HG03103 (cell line): ENCODE measurements at regions not wholly inside any gene's neighbourhood (a gene's known extent, or its start where the extent isn't known, plus 50 kb on each side); places are given as distances from the start of the nearest gene placed in this dataset.
A peak's percentile ranks its signal among the peaks of the same experiment; 100 is the strongest.

ENCODE experiments used
- ATAC-seq: cut with Tn5 transposase; IDR thresholded peaks from one replicate; pipeline ENCODE4 v1.9.1; 2021; ENCODE audit warnings: low read depth; ENCODE audit not compliant: unreplicated experiment

DNA sequence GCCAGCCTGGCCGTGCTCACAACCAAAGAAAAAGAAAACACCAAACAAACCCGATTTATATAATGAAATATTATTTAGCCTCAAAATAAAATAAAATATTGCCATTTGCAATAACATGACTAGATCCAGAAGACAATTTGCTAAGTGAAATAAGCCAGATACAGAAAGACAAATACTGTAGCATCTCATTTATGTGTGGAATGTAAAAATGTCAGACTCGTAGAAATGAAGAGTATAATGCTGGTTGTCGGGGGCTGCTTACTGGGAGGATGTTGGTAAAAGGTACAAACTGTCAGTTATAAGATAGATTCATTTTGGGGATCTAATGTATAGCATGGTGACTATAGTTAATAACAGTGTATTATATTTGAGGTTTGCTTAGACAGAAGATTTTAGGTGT lies 269.7 kb downstream of the THBS2 start:
- no peak for ATAC-seq

DNA sequence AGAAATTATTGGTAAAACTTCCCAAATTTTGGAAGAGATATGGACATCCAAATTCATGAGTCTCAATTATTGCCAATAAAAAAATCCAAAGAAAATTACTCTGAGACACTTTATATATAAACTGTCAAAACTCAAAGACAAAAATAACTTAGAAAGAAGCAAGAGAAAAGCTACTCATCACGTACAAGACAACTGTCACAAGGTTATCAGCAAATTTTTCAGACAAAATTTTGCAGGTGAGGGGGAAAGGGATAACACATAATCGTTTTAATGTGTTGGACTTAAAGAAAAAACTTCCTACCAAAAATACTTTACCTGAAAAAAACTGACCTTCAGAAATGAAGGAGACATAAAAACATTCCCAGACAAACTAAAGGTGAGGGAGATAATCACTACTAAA lies 272.5 kb downstream of the THBS2 start:
- ATAC-seq = no peak

- ATAC-seq = no peak
Measured at GRCh38 chr6:168979254-168979653, 274.4 kb downstream of the THBS2 start.

- no peak for ATAC-seq
Measured at GRCh38 chr6:168972128-168972527, 281.5 kb downstream of the THBS2 start.

DNA sequence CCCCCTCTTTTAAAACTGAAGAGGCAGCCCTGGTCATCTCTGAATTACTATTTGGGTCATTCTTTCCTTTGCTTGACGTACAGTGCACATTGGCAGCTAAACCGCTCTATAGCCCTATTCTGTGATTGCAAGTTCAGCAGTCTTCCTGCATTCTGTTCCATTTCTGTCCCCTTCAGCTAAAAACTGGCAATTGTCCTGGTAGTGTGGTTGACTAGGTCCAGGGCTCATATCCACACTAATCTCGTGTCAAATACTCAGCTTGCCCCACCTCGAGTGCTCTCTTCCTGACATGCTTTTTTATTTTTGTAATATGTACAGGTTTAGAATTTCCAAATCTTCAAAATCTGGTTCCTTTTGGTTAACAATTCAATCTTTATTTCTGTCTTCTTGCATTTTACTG lies 282.1 kb downstream of the THBS2 start:
- no peak for ATAC-seq

DNA sequence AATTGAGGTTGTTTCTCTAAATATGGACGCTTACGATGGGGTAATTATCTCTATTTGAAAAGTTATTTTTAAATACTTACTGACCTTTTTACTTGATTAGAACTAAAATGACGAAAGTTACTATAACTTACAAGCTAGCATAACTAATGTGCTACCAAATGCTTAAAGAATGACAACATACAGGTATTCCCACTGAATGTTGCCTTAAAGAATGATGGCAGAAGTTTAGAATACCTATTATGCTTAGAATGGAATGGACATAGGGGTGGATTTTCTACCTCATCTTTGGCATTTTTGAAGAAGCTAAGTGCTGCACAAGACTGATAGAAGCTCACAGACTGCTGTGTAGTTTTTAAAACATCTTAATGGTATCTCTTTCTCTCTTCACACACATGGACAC lies 284.8 kb downstream of the THBS2 start:
- no peak for ATAC-seq

- ATAC-seq = no peak
Measured at GRCh38 chr6:168968228-168968627, 285.4 kb downstream of the THBS2 start.

GRCh38 chr6:168967281-168967925 lies 286.2 kb downstream of the THBS2 start:
- ATAC-seq = no peak

DNA sequence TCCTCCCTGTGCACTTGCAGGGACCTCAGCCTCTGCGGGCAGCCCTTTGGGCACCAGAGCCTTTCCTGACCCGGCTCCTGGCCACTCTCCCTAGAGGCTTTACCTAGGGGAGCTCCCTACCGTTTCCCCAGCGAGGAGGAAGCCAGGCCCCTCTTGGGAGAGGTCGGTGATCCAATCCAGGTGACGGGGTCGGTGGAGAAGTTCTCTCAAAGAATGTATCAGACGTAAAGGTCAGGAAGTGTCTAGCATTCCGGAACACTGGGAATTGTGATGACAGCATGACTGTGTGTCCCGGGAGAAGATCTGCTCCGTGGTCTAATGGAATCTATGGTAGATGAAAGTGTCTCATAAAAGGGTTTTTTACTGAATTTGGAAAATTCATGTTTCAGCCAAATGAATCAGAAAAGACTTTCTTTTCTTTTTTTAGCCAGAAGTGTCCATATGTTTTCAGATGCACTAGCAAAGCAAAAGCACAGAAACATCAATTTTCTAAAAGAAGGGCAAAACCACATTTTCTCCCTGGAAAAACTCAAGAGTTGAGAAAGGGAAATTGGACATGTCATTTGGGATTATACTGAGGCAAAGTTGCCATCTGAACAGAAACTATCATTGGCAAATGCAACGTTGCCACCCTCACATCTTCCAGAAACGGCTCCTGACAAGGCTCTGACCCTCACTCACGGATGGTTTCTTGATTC lies 289.4 kb downstream of the THBS2 start:
- no peak for ATAC-seq

DNA sequence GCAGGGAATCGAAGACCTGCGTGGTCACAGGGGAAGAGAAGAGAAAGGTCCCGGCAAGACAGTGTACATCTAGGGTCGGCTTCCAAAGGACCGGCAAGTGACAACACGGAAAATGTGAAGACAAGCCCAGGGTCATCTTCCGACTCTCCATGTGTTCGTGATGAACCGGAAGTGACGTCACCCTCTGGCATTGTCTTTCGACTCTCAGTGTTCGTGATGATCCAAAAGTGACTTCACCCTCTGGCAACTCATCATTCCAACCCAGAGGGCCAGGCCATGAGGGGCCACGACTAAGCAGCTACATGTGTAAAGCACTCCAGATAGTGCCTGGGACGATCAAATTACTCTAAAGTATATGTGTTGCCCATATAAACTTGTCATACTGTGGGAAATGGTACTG lies 290.8 kb downstream of the THBS2 start:
- ATAC-seq = no peak

- ATAC-seq = no peak
Measured at GRCh38 chr6:168961264-168961656, 292.4 kb downstream of the THBS2 start.

DNA sequence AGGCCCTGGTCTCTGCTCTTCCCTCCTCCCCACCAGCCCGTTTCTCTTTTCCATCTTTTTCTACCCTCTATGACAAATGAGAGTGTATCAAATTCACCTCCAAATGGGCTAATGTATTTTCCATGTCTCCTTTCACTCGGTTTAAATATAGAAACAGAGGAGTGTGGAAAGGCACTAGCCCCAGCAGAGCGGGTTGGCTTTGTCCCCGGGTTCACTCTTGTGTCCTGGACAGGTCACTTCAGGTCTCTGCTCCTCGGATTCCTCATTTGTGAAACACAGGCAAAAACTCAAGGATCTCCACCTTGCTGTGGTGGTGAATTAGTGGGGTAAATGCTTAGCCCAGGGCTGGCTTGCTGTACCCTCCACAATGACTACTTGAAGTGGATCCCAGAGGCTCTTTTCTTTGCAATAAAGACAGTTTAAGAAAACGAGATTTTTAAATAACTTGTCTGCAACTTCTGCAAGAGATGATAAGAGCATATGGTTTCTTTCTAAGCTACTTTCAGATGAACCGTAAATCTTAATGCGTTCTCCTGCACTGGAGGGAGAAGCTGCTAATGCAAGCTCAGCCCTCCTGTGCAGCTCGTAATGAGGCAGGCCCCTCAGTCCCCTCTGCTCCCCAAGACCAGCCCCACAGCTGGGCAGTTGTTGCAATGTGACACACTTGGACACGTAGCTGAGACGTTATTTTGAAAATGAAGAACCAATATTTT lies 292.9 kb downstream of the THBS2 start:
- no peak for ATAC-seq

GRCh38 chr6:168959696-168960095 lies 293.9 kb downstream of the THBS2 start:
- no peak for ATAC-seq

DNA sequence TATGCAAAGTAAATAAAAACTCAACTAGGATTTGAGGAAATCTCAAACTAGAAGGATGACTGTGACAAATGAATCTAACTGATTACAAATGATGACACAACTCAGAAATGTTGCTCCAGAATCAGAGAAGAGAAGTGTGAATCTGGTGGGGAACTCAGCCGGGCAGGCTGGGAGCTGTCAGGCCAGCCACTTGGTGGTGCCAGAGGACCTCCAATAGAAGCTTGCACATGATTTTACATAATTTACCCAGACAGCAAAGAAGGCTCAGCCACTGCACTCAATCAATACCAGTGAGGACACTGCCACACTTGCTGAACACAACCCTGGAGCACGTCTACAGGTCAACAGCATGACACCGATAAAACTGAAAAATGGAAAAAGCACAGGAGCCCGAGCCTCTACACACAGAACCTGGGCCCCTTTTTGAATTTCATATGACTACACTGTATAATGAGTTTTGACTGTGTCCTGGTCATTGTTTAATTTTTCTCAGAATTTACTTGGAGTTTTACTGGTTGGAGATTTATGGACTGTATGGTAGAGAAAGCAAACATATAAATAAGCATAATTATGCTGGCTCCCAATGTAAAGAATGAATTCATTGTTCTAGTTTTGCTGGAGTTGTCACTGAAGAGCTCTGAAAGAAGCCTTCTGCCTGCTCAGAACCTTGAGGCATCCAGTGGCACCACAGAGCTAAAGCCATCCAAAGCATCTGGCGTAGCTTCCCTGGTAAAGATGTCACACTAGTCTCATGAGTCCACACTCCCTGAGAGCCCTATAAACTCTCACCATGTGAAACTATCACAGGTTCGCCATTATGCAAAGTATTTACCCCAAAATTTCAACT lies 296.5 kb downstream of the THBS2 start:
- ATAC-seq = peak; percentile 64

GRCh38 chr6:168956141-168956838 lies 297.4 kb downstream of the THBS2 start:
- ATAC-seq = peak; percentile 21

- no peak for ATAC-seq
Measured at GRCh38 chr6:168953461-168953860, 300.2 kb downstream of the THBS2 start.

GRCh38 chr6:168951217-168951616 lies 302.4 kb downstream of the THBS2 start:
- ATAC-seq = no peak

DNA sequence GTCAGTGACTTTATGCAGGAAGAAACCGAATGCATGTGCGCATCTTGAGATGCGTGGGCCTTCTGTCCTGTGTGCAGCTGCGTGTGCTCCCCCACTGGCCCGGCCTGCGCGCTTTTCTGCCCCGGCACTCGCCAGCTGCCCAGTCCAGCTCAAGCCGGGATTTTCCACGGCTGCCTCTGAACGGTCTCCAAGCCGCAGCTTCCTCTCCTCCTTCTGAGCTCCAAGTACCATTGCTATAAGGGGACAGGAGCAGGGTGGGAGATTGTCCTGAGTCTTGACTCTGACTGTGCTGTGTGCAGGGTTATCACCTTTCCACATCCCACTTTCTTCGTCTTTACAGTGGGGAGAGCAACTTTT lies 302.8 kb downstream of the THBS2 start:
- no peak for ATAC-seq

- ATAC-seq = no peak
Measured at GRCh38 chr6:168949981-168950857, 303.4 kb downstream of the THBS2 start.
